MCF 10A (cell line): ENCODE measurements at regions not wholly inside any gene's neighbourhood (a gene's known extent, or its start where the extent isn't known, plus 50 kb on each side); places are given as distances from the start of the nearest gene placed in this dataset.

Experiments
- BruUV-seq: library from RNA; stranded (reverse); fragments of 400-500 nt; replicated peaks from 2 replicates; lab custom pipeline; 2021; lab: Mats Ljungman, UMichigan
- CTCF ChIA-PET: fragments of 300-600 bp; sonication (Branson Sonifier 250); formaldehyde crosslinking; extraction: SDS; loops from one replicate; lab custom pipeline; 2021; ENCODE audit warnings: antibody characterized with exemption, inconsistent platforms; lab: Yijun Ruan, JAX
- POLR2A ChIA-PET: fragments of 300-600, 350-650 bp; sonication (Branson Sonifier 250); formaldehyde crosslinking; extraction: SDS; loops from one replicate; lab custom pipeline; 2020; ENCODE audit warnings: antibody characterized with exemption, inconsistent platforms; lab: Yijun Ruan, JAX
- DNase-seq: peaks from one replicate; pipeline ENCODE4 v3.0.0-alpha.2; 2018; ENCODE audit not compliant: unreplicated experiment
- H3K27ac Mint-ChIP-seq: one replicate; pipeline ENCODE4 v1.8.0; 2022; ENCODE audit warnings: mild to moderate bottlenecking, low read depth, mixed read lengths; ENCODE audit not compliant: unreplicated experiment
- H3K27me3 Mint-ChIP-seq: one replicate; pipeline ENCODE4 v1.8.0; 2022; ENCODE audit warnings: mixed read lengths; ENCODE audit not compliant: insufficient read depth, unreplicated experiment
- H3K36me3 Mint-ChIP-seq: one replicate; pipeline ENCODE4 v1.8.0; 2022; ENCODE audit warnings: mild to moderate bottlenecking, moderate library complexity, mixed read lengths; ENCODE audit not compliant: insufficient read depth, unreplicated experiment
- H3K4me1 Mint-ChIP-seq: one replicate; pipeline ENCODE4 v1.8.0; 2022; ENCODE audit warnings: mixed read lengths; ENCODE audit not compliant: insufficient read depth, unreplicated experiment
- H3K4me3 Mint-ChIP-seq: one replicate; pipeline ENCODE4 v1.8.0; 2022; ENCODE audit warnings: mild to moderate bottlenecking, moderate library complexity, mixed read lengths; ENCODE audit not compliant: unreplicated experiment
- H3K9me3 Mint-ChIP-seq: one replicate; pipeline ENCODE4 v1.8.0; 2022; ENCODE audit warnings: mixed read lengths; ENCODE audit not compliant: unreplicated experiment
- intact Hi-C: fragments of 100-400 bp; cut with micrococcal nuclease; formaldehyde crosslinking; loops from 2 replicates; pipeline ENCODE4 v1.14.1; 2022
- TF ChIP-seq, protein P1 (sequence below): fragments of 200-600 bp; IDR thresholded peaks from one replicate; pipeline ENCODE4 v1.8.0; 2022; ENCODE audit warnings: antibody characterized with exemption, mild to moderate bottlenecking; ENCODE audit not compliant: unreplicated experiment

DNA sequence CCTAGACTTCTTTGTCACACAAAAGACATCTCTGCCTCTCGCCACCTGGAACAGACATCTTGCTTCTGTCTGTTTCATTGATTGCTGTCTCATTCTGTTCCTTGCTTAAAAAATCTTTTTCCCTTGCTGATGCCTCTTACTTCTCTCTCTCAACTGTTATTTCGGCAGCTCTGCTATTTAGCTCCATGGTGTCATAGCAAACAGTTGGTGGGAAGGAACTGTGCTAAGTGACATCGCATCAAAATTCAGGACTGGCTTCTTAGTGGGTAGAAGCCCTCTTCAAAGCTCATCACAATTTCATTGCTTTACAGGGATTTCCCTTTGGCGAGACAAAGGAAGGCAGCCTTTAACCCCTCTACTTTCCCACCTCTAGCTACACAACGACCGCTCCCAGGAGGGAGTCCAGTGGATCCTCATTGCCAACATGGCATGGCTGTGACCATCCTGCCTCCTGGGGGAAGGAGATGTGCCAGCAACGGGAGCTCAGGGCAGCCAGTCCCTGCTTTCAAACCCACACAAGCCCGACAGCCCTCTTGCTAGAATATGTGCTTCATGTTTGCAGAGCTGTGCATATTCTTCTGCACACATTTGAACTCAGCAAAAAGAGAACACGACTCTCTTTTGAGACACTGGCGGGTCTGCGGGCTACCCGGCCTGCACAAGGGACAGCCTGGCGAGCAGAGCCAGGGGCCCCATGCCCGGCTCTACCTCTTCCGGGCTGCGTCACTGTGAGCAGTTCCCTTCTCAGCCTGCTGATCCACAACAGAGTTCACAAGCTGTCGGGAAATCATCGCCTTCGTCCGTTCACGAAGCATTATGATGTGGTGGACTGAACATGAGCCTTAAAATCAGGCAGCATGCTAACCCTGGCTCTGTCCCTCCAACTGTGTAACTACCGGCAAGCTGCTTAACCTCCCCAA lies 51.1 kb upstream of the JAM3 start:
- no peaks in the 10 kb centered on the region for H3K36me3 Mint-ChIP-seq
- ChIA-PET POLR2A (interaction anchor here (1.5 kb wide), 1 partner anchor 17 kb away, joined by 4 read pairs; no protein-coding TSS in a partner anchor), CTCF (interaction anchor here (1.3 kb wide), 1 partner anchor 9 kb away, joined by 3 read pairs; no protein-coding TSS in a partner anchor)
- no peak for DNase-seq
- intact Hi-C loops = no loop called here
- no peak overlapping the region for H3K4me3 Mint-ChIP-seq
- no peaks in the 10 kb centered on the region for H3K9me3 Mint-ChIP-seq
- no peaks in the 10 kb centered on the region for H3K4me1 Mint-ChIP-seq
- H3K27ac Mint-ChIP-seq = no peak overlapping the region
- TF ChIP-seq, protein P1, sequence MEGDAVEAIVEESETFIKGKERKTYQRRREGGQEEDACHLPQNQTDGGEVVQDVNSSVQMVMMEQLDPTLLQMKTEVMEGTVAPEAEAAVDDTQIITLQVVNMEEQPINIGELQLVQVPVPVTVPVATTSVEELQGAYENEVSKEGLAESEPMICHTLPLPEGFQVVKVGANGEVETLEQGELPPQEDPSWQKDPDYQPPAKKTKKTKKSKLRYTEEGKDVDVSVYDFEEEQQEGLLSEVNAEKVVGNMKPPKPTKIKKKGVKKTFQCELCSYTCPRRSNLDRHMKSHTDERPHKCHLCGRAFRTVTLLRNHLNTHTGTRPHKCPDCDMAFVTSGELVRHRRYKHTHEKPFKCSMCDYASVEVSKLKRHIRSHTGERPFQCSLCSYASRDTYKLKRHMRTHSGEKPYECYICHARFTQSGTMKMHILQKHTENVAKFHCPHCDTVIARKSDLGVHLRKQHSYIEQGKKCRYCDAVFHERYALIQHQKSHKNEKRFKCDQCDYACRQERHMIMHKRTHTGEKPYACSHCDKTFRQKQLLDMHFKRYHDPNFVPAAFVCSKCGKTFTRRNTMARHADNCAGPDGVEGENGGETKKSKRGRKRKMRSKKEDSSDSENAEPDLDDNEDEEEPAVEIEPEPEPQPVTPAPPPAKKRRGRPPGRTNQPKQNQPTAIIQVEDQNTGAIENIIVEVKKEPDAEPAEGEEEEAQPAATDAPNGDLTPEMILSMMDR = no peak
- peaks cover 31% of the 10 kb centered on the region for H3K27me3 Mint-ChIP-seq
- BruUV-seq = no TSS peak
